ENCODE measurements at regions not wholly inside any gene's neighbourhood (a gene's known extent, or its start where the extent isn't known, plus 50 kb on each side); places are given as distances from the start of the nearest gene placed in this dataset.

DNA sequence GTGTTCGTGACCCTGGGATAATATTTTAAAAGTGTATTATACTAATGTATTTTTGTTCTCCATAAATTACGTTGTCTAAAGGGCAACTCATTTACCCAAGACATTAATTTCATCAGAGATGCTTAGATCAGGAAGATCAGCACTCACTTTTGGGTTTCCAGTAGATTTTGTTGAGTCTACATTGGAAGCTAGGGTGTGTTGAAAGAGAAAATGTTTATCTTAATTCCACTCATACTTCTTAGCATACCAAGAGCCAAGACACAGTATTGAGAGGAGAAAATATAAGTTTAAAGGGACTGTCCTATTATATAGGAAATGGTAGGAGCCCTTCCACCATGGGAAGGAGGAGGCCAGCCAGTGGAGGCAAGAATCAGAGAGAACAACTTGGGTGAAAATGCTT lies 412.9 kb upstream of the RGMA start (continued):
- TF ChIP-seq, protein P1, sequence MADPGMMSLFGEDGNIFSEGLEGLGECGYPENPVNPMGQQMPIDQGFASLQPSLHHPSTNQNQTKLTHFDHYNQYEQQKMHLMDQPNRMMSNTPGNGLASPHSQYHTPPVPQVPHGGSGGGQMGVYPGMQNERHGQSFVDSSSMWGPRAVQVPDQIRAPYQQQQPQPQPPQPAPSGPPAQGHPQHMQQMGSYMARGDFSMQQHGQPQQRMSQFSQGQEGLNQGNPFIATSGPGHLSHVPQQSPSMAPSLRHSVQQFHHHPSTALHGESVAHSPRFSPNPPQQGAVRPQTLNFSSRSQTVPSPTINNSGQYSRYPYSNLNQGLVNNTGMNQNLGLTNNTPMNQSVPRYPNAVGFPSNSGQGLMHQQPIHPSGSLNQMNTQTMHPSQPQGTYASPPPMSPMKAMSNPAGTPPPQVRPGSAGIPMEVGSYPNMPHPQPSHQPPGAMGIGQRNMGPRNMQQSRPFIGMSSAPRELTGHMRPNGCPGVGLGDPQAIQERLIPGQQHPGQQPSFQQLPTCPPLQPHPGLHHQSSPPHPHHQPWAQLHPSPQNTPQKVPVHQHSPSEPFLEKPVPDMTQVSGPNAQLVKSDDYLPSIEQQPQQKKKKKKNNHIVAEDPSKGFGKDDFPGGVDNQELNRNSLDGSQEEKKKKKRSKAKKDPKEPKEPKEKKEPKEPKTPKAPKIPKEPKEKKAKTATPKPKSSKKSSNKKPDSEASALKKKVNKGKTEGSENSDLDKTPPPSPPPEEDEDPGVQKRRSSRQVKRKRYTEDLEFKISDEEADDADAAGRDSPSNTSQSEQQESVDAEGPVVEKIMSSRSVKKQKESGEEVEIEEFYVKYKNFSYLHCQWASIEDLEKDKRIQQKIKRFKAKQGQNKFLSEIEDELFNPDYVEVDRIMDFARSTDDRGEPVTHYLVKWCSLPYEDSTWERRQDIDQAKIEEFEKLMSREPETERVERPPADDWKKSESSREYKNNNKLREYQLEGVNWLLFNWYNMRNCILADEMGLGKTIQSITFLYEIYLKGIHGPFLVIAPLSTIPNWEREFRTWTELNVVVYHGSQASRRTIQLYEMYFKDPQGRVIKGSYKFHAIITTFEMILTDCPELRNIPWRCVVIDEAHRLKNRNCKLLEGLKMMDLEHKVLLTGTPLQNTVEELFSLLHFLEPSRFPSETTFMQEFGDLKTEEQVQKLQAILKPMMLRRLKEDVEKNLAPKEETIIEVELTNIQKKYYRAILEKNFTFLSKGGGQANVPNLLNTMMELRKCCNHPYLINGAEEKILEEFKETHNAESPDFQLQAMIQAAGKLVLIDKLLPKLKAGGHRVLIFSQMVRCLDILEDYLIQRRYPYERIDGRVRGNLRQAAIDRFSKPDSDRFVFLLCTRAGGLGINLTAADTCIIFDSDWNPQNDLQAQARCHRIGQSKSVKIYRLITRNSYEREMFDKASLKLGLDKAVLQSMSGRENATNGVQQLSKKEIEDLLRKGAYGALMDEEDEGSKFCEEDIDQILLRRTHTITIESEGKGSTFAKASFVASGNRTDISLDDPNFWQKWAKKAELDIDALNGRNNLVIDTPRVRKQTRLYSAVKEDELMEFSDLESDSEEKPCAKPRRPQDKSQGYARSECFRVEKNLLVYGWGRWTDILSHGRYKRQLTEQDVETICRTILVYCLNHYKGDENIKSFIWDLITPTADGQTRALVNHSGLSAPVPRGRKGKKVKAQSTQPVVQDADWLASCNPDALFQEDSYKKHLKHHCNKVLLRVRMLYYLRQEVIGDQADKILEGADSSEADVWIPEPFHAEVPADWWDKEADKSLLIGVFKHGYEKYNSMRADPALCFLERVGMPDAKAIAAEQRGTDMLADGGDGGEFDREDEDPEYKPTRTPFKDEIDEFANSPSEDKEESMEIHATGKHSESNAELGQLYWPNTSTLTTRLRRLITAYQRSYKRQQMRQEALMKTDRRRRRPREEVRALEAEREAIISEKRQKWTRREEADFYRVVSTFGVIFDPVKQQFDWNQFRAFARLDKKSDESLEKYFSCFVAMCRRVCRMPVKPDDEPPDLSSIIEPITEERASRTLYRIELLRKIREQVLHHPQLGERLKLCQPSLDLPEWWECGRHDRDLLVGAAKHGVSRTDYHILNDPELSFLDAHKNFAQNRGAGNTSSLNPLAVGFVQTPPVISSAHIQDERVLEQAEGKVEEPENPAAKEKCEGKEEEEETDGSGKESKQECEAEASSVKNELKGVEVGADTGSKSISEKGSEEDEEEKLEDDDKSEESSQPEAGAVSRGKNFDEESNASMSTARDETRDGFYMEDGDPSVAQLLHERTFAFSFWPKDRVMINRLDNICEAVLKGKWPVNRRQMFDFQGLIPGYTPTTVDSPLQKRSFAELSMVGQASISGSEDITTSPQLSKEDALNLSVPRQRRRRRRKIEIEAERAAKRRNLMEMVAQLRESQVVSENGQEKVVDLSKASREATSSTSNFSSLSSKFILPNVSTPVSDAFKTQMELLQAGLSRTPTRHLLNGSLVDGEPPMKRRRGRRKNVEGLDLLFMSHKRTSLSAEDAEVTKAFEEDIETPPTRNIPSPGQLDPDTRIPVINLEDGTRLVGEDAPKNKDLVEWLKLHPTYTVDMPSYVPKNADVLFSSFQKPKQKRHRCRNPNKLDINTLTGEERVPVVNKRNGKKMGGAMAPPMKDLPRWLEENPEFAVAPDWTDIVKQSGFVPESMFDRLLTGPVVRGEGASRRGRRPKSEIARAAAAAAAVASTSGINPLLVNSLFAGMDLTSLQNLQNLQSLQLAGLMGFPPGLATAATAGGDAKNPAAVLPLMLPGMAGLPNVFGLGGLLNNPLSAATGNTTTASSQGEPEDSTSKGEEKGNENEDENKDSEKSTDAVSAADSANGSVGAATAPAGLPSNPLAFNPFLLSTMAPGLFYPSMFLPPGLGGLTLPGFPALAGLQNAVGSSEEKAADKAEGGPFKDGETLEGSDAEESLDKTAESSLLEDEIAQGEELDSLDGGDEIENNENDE (IDR thresholded peaks at IDR 0.05; ENCODE audit: insufficient replicate concordance, low read length), result no peak
- TF ChIP-seq RNF2 (IDR thresholded peaks at IDR 0.05; ENCODE audit: borderline replicate concordance, low read depth, low read length, missing control alignments, poor library complexity, severe bottlenecking) (no peak), JUN (IDR thresholded peaks at IDR 0.05; ENCODE audit: low read depth, low read length) (no peak), CHD1 (IDR thresholded peaks at IDR 0.05; ENCODE audit: low read depth, low read length) (no peak), POU5F1 (IDR thresholded peaks at IDR 0.05; ENCODE audit: low read depth, low read length) (no peak), SP2 (IDR thresholded peaks at IDR 0.05; ENCODE audit: low read length) (no peak)

Data from H1 (cell line).